GM12891 (cell line): ENCODE measurements at regions not wholly inside any gene's neighbourhood (a gene's known extent, or its start where the extent isn't known, plus 50 kb on each side); places are given as distances from the start of the nearest gene placed in this dataset.
"Not testable (repeated sequence)": the region's sequence is repeated elsewhere in the genome, so short reads cannot be mapped to it uniquely, and the experiment has no call there.

Source experiments
- DNase-seq: peaks from one replicate; pipeline ENCODE4 v3.0.0; 2011; ENCODE audit warnings: low spot score; ENCODE audit not compliant: insufficient read length
- FAIRE-seq: peaks from 2 replicates; lab custom pipeline; 2011; peaks lifted over from hg19 to GRCh38; lab: Jason Lieb, UNC
- PAX5 ChIP-seq: IDR thresholded peaks from 2 replicates; pipeline ENCODE4 v1.6.1; 2011; ENCODE audit warnings: low read length, moderate library complexity, mild to moderate bottlenecking; ENCODE audit not compliant: insufficient read depth, severe bottlenecking
- POLR2A ChIP-seq: IDR thresholded peaks from 2 replicates; pipeline ENCODE4 v1.6.1; 2011; ENCODE audit warnings: low read depth, low read length, control low read depth
- POLR2AphosphoS5 ChIP-seq: IDR thresholded peaks from 2 replicates; pipeline ENCODE4 v1.6.1; 2011; ENCODE audit warnings: low read depth, low read length, control low read depth
- POU2F2 ChIP-seq: IDR thresholded peaks from 2 replicates; pipeline ENCODE4 v1.6.1; 2011; ENCODE audit warnings: low read depth, mild to moderate bottlenecking, control low read depth, low read length, moderate library complexity
- SPI1 ChIP-seq: IDR thresholded peaks from 2 replicates; pipeline ENCODE4 v1.6.1; 2011; ENCODE audit warnings: low read depth, low read length, control low read depth
- TAF1 ChIP-seq: IDR thresholded peaks from 2 replicates; pipeline ENCODE4 v1.6.1; 2011; ENCODE audit warnings: low read depth, low read length, control low read depth

GRCh38 chr13:111491021-111491420, 170.6 kb downstream of the TEX29 start:
- DNase-seq = no peak
- FAIRE-seq = no peak
- TF ChIP-seq POLR2A (no peak), POU2F2 (no peak), POLR2AphosphoS5 (no peak), TAF1 (no peak), PAX5 (no peak), SPI1 (no peak)

- TF ChIP-seq POLR2A (no peak), POU2F2 (no peak), PAX5 (no peak), SPI1 (no peak), TAF1 (no peak), POLR2AphosphoS5 (no peak)
- DNase-seq (no peak), FAIRE-seq (no peak)
These were observed 171.2 kb downstream of the TEX29 start for GRCh38 chr13:111491659-111492058.

GRCh38 chr13:111492341-111492950, 172.0 kb downstream of the TEX29 start:
- TF ChIP-seq SPI1 = no peak
- TF ChIP-seq POLR2A = no peak
- TF ChIP-seq POLR2AphosphoS5 = no peak
- no peak for DNase-seq
- FAIRE-seq = no peak

GRCh38 chr13:111492958-111493357, 172.5 kb downstream of the TEX29 start:
- FAIRE-seq (no peak), DNase-seq (no peak)
- TF ChIP-seq PAX5 (no peak), POLR2AphosphoS5 (no peak), SPI1 (no peak), POLR2A (no peak), POU2F2 (no peak), TAF1 (no peak)

GRCh38 chr13:111493468-111493867, 173.0 kb downstream of the TEX29 start:
- DNase-seq (no peak), FAIRE-seq (no peak)
- TF ChIP-seq POLR2A = no peak
- no peak for TF ChIP-seq PAX5
- TF ChIP-seq POLR2AphosphoS5 = no peak
- TF ChIP-seq SPI1 = no peak
- no peak for TF ChIP-seq TAF1
- TF ChIP-seq POU2F2 = no peak

- no peak for DNase-seq
- no peak for TF ChIP-seq POLR2AphosphoS5
- no peak for TF ChIP-seq SPI1
- no peak for TF ChIP-seq TAF1
- TF ChIP-seq PAX5 = no peak
- TF ChIP-seq POLR2A = no peak
- no peak for TF ChIP-seq POU2F2
- no peak for FAIRE-seq
These were observed 174.2 kb downstream of the TEX29 start for GRCh38 chr13:111494641-111495040.

- FAIRE-seq, DNase-seq: not testable (repeated sequence)
These were observed 181.4 kb downstream of the TEX29 start for GRCh38 chr13:111501596-111502535.

- no peak for FAIRE-seq
- no peak for DNase-seq
- no peak for TF ChIP-seq POLR2A
- no peak for TF ChIP-seq TAF1
- TF ChIP-seq POLR2AphosphoS5 = no peak
- no peak for TF ChIP-seq SPI1
These were observed 182.5 kb downstream of the TEX29 start for GRCh38 chr13:111502957-111503356.

GRCh38 chr13:111503376-111503775, 182.9 kb downstream of the TEX29 start:
- TF ChIP-seq POU2F2 (no peak), PAX5 (no peak), POLR2A (no peak), POLR2AphosphoS5 (no peak), SPI1 (no peak)
- no peak for DNase-seq
- FAIRE-seq = no peak
